Body of pancreas (tissue), 4 donors: ENCODE measurements at regions not wholly inside any gene's neighbourhood (a gene's known extent, or its start where the extent isn't known, plus 50 kb on each side); places are given as distances from the start of the nearest gene placed in this dataset.

Experiments used
- ATAC-seq: fragments of 150-250 bp; one replicate; pipeline ENCODE4 v1.9.1; 2016
- DNase-seq, 4 donors: peaks; one replicate each; pipeline ENCODE4 v3.0.0-alpha.2; 2019
- H3K27ac ChIP-seq, 4 donors: fragments of 200-600 bp; sonication (generic); 1 replicate in 3 of 4; 2 replicates in 1 of 4; pipeline versions ENCODE4 v1.5.1 to v1.6.1; 2016 to 2019; ENCODE audit warnings: mild to moderate bottlenecking in 1 of 4, mixed read lengths in 1 of 4, moderate library complexity in 1 of 4
- H3K27me3 ChIP-seq, 2 donors: fragments of 200-600 bp; sonication (generic); one replicate each; pipeline ENCODE4 v1.6.0; 2016; ENCODE audit warnings: mild to moderate bottlenecking in 1 of 2
- H3K36me3 ChIP-seq, 2 donors: fragments of 200-600 bp; sonication (generic); replicated peaks in 1 of 2; 2 replicates each; pipeline ENCODE4 v1.5.1; 2016; ENCODE audit warnings: low read depth in 2 of 2; ENCODE audit not compliant: insufficient read depth in 1 of 2
- H3K4me1 ChIP-seq: fragments of 200-600 bp; sonication (generic); one replicate; pipeline ENCODE4 v1.6.0; 2016
- H3K4me3 ChIP-seq, 2 donors: fragments of 200-600 bp; sonication (generic); 1 replicate in 1 of 2; 2 replicates in 1 of 2; pipeline ENCODE4 v1.5.1; 2016 to 2019
- H3K9me3 ChIP-seq, 3 donors: fragments of 200-600 bp; sonication (generic); 1 replicate in 2 of 3; 2 replicates in 1 of 3; pipeline ENCODE4 v1.5.1; 2016
- CTCF ChIP-seq, 7 experiments: fragments of 450-650 bp in 4 of 7; fragments of 200-600 bp in 3 of 7; sonication (generic) in 3 of 7; IDR thresholded peaks; one replicate each; pipeline ENCODE4 v1.5.1; 2016 to 2019; ENCODE audit warnings: antibody characterized with exemption in 7 of 7
- POLR2A ChIP-seq, 3 donors: fragments of 450-650 bp; IDR thresholded peaks; one replicate each; pipeline ENCODE4 v1.6.1; 2016; ENCODE audit warnings: antibody characterized with exemption in 3 of 3, mild to moderate bottlenecking in 2 of 3
- WGBS, 2 donors: methylation state at CpG; one replicate each; pipeline ENCODE4 v1.1.5; 2017; 5-methylcytosine and 5-hydroxymethylcytosine counted together
- intact Hi-C: fragments of 100-400 bp; cut with DNase I; formaldehyde crosslinking; loops from one replicate; pipeline ENCODE4 v1.15.1; 2023

GRCh38 chr5:155884041-155884440 is 442.9 kb upstream of the SGCD start:
- 13 to 15% methylated on average over 6 of the region's 6 CpGs for WGBS, 2 donors
- ATAC-seq (no peak), DNase-seq (no peak)
- TF ChIP-seq CTCF (IDR thresholded peaks at IDR 0.05): no peak
- TF ChIP-seq POLR2A (IDR thresholded peaks at IDR 0.05): no peak
- no peaks in the 10 kb centered on the region for H3K27me3 ChIP-seq
- intact Hi-C loops: no loop called here
- no peak overlapping the region for H3K4me3 ChIP-seq
- no peaks in the 10 kb centered on the region for H3K9me3 ChIP-seq
- no peaks in the 10 kb centered on the region for H3K36me3 ChIP-seq
- no peaks in the 10 kb centered on the region for H3K4me1 ChIP-seq
- H3K27ac ChIP-seq: no peak overlapping the region

- ATAC-seq: no peak
- 5% methylated on average over 1 of the region's 1 CpG; no CpG with 5 or more reads in 1 of the 2 donors for WGBS, 2 donors
Measured at GRCh38 chr5:155885199-155885598, 441.8 kb upstream of the SGCD start.

GRCh38 chr5:155886311-155887031 is 440.5 kb upstream of the SGCD start:
- DNase-seq (no peak), ATAC-seq (no peak)
- intact Hi-C loops: no loop called here
- no peak for TF ChIP-seq CTCF (IDR thresholded peaks at IDR 0.05)
- TF ChIP-seq POLR2A (IDR thresholded peaks at IDR 0.05): no peak
- Histone ChIP-seq H3K27me3 (no peaks in the 10 kb centered on the region), H3K36me3 (no peaks in the 10 kb centered on the region), H3K4me1 (no peaks in the 10 kb centered on the region), H3K9me3 (no peaks in the 10 kb centered on the region), H3K27ac (no peak overlapping the region), H3K4me3 (no peak overlapping the region)
- WGBS, 2 donors: 76 to 79% methylated on average over 13 of the region's 13 CpGs

More at GRCh38 chr5:155885199-155885598, 441.8 kb upstream of the SGCD start:
- no peaks in the 10 kb centered on the region for H3K4me1 ChIP-seq
- TF ChIP-seq CTCF (IDR thresholded peaks at IDR 0.05) (no peak), POLR2A (IDR thresholded peaks at IDR 0.05) (no peak)
- no peaks in the 10 kb centered on the region for H3K9me3 ChIP-seq
- no peaks in the 10 kb centered on the region for H3K36me3 ChIP-seq
- intact Hi-C loops: no loop called here
- DNase-seq: no peak
- no peaks in the 10 kb centered on the region for H3K27me3 ChIP-seq
- no peak overlapping the region for H3K4me3 ChIP-seq
- H3K27ac ChIP-seq: no peak overlapping the region

- Histone ChIP-seq H3K4me3 (no peak overlapping the region), H3K4me1 (no peaks in the 10 kb centered on the region), H3K27me3 (no peaks in the 10 kb centered on the region), H3K27ac (no peak overlapping the region), H3K9me3 (no peaks in the 10 kb centered on the region), H3K36me3 (no peaks in the 10 kb centered on the region)
- DNase-seq (no peak), ATAC-seq (no peak)
- WGBS, 2 donors: 64 to 71% methylated on average over 2 of the region's 2 CpGs
- no peak for TF ChIP-seq CTCF (IDR thresholded peaks at IDR 0.05)
- TF ChIP-seq POLR2A (IDR thresholded peaks at IDR 0.05): no peak
- intact Hi-C loops: no loop called here
Measured at GRCh38 chr5:155895484-155895883, 431.5 kb upstream of the SGCD start.

GRCh38 chr5:155897761-155898160 is 429.2 kb upstream of the SGCD start:
- Histone ChIP-seq H3K9me3 (no peaks in the 10 kb centered on the region), H3K4me3 (no peak overlapping the region), H3K36me3 (no peaks in the 10 kb centered on the region), H3K27me3 (no peaks in the 10 kb centered on the region), H3K4me1 (no peaks in the 10 kb centered on the region), H3K27ac (no peak overlapping the region)
- ATAC-seq (no peak), DNase-seq (no peak)
- WGBS, 2 donors: 50 to 53% methylated on average over 3 of the region's 3 CpGs
- intact Hi-C loops: no loop called here
- no peak for TF ChIP-seq CTCF (IDR thresholded peaks at IDR 0.05)
- TF ChIP-seq POLR2A (IDR thresholded peaks at IDR 0.05): no peak
